HG02759 (cell line): ENCODE measurements at regions not wholly inside any gene's neighbourhood (a gene's known extent, or its start where the extent isn't known, plus 50 kb on each side); places are given as distances from the start of the nearest gene placed in this dataset.

Experiments used
- ATAC-seq: cut with Tn5 transposase; IDR thresholded peaks from one replicate; pipeline ENCODE4 v1.9.1; 2021; ENCODE audit warnings: mild to moderate bottlenecking, moderate library complexity; ENCODE audit not compliant: unreplicated experiment

DNA sequence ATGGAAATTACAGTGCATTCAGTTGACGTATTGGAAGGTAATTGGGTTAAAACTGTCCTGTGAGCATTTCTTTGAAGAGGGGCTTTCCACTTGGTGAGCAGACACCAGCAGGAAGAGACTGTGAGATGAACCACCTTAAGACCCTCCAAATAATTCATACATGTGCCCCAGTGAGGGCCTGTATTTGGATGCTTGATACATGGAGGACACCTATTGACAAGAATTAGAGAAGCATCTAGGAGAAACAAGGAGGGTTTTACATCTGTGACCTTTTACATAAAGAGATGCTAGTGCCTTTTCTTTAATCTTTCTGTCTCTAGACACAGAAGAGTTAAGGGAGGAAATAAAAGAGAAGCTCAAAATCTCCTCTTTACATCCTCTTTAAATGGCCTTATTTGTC, 1115.3 kb upstream of the IGFBP7 start:
- ATAC-seq, result no peak

DNA sequence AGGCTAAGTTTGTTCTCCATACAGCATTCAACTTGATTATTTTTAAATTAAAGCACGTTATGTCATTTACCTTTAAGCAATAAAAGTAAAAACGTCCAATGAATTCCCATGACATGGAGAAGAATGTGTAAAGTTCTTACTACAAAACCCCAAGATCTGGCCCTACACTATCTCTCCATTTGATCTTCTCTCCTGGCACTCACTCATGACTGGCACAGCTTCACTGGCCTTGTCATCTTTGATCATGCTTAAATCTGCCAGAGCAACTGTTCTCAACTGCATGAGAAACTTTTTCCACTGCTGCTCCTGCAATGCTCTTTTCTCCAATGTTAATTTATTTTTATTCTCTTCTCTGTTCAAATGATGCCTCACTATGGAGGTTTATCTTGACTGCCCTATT, 1109.0 kb upstream of the IGFBP7 start:
- ATAC-seq, result no peak

DNA sequence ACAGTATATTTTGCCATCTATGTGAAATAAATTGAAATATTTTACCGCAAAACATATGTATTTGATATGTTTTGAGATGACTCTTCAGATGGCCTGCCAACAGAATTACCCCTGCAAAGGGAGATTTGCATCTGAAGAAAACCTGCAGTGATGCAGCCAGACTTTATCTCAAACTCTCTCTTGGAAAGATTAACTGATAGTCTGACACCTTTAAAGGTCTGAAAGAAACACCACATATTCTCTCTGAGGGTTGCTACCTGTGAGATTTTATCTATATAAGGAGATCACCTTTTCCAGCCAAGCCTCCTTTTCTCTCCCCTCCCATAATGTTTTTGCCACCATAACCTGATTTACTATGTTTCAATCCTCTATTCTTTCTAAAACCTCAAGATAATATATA, 1106.3 kb upstream of the IGFBP7 start:
- no peak for ATAC-seq

DNA sequence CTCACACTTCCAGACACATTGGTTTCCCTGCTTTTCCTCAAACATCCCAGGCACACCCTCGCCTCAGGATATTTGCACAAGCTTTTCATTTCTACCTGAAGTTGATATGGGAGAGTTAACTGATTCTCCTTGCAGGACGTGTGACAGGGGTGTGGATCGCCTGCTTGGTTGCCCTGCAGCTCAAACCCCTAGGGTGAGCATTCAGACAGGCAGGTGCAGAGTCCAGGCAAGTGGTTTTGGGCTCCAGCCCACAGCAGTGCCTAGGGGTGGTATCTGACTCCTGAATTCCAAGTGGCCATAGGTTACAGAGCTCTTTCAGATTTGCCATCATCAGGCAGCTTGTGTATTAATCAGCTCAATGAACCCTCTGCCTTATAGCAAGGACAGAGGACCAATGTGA, 1104.2 kb upstream of the IGFBP7 start:
- ATAC-seq, result no peak

DNA sequence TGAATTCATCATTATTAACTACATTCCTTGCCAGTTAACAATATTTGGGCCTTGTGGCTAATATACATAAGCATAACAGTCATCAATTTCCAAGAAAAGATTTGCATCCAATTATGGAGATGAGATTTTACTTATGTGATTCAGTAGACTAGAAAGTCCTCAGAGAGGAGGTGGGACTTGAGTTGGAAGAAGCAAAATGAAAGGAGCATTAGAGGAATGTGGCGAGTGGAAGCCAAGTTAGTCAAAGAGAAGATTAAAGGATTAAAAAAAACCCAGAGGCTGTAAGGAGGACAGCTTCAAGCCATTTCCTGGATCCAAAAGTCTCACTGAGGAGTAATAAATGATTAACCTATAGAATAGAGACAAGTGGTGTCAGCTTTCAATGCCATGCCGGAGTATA, 1099.4 kb upstream of the IGFBP7 start:
- no peak for ATAC-seq

DNA sequence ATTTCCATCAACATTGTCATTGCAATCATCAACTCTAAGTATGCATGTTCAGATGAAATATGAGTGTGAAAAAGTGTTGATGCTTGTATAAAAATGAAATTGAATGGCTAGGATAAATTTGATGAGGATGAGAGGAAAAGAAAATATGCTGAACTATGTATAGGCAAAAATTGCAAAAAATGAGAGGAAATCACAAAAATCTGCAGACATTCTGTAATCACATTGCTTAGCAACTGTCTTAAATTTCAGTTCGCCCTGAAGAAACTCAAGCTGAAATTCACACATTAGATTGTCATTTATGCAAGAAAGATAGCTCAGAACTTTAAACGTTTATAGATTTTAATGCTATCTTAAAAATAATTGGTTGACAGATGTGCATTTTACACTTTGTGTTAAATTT, 1098.8 kb upstream of the IGFBP7 start:
- no peak for ATAC-seq

DNA sequence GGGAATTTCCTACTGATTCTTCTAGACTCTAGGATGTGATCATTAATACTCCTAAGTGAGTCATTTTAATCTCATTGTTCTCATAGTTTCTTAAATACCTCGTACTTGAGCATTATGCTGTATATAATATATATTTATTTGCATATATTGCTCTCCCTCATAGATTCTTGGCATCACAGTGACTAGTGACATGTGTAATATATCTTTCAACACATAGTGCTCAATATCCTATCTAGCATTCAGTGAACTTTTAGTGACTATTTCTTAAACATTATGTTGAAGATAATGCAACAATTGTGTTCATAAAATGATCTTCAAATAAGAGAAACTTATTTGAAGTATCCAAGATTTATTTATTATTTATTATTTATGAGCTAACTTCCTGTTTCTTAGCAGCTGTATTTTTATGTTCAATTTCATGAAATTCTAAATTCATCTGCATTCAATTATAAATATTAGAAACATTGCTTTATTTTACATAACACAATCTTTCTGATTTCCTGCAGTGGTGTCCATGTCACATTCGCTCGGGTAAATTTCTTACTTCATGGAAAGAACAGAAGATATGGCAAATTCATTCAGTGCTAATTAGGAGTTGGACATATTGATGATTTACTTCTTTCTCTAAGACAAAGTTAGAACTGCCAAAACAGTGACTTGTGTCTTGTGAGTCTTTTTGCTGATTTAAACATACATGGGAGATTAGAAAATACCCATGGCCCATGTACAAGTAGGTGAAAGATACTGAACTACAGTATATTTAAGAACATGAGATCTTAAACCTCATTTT, 1095.5 kb upstream of the IGFBP7 start:
- ATAC-seq, result no peak

DNA sequence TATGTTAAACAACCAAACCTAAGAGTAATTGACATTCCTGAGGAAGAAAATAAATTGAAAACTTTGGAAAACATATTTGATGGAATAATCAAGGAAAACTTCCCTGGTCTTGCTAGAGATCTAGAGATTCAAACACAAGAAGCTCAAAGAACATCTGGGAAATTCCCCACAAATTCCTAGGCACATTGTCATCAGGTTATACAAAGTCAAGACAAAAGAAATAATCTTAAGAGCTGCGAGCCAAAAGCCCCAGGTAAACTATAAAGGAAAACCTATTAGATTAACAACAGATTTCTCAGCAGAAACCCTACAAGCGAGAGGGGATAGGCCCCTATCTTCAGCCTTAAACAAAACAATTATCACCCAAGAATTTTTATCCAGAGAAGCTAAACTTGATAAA, 1082.0 kb upstream of the IGFBP7 start:
- no peak for ATAC-seq

DNA sequence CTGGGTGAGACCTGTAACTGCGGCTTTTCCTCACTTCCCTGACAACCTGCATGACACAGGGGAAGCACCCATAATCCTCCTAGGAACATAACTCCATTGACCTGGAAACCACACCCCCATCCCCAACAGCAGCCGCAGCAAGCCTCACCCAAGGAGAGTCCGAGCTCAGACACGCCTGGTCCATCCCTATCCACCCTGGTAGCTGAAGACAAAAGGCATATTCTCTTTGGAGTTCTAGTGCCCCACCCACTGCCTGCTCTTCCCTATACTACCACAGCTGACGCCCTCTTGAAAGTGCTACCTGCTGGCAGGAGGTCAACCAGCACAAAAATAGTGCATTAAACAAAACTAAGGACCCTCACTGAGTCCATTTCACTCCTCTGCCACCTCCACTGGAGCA, 1080.9 kb upstream of the IGFBP7 start:
- no peak for ATAC-seq

DNA sequence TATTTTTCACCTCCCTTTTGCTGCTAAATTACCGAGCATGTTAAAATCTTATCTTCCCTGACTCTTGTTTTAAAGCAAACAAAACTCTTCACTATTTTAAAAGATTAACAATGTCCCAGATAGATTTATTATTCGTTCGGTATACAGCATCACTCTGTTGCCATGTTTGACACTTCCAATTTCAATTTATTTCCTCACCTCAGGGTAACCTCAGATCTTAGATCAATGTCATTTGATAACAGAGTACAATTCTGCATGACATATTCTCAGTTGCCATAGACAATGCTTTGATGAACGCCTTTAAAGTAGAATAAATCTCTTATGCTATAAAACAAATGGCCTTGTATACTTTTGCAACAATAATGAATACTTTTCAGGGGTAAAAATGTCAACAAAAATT, 1078.1 kb upstream of the IGFBP7 start:
- no peak for ATAC-seq

DNA sequence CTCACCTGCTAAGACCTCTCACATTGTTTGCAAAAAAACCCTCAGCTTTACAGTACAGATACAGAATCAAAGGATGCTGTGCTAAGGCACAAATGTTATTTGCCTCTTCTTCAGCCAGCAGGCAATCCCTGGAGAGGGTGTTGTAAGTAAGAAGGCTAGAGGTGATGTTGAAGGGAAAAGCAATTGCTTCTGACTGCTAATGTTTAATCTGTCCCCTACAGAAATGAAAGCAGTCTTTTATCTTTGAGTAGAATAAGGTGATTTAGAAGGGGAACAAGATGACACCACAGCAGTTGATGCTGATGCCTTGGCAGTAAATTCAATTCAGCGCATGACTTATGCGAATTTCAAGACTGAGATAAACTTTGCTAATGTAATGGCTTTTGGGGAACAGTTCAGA, 1064.8 kb upstream of the IGFBP7 start:
- no peak for ATAC-seq

DNA sequence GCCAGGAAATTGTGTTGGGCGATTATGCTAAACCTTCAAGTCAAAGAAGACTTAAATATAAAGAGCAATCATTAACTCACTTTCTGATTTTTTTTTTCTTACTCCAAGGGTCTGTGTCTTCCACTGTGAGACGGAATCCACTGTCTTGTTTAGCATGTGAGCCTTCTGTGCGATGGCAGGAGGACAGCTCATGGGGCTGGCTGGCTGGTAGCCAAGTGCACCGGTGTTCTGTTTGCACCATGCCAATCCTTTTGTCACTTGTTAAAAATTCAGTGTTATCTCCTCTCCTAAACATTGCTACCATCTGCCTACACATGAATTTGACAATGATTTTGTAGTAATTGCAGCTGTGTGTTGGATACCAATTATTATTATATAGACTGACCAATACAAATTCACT, 1056.3 kb upstream of the IGFBP7 start:
- no peak for ATAC-seq

DNA sequence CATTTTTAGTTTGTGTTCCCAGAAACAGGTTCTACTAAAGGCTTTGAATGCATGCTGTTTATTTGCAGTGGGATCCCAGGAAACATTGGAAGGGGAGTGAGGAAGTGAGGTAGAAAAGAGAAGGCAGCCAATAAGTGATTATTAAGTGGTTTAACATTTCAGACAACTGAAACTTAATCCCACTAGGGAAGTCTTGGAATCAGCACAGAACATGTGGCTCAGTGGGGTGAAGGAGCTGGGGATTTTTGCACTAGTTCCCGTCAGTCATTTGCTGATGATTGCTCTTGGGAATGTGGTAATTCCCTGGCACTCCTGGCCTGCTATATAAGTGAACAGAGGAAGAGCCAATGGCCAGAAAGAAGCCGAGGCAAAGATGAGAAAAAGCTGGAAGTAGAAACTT, 1053.0 kb upstream of the IGFBP7 start:
- no peak for ATAC-seq

DNA sequence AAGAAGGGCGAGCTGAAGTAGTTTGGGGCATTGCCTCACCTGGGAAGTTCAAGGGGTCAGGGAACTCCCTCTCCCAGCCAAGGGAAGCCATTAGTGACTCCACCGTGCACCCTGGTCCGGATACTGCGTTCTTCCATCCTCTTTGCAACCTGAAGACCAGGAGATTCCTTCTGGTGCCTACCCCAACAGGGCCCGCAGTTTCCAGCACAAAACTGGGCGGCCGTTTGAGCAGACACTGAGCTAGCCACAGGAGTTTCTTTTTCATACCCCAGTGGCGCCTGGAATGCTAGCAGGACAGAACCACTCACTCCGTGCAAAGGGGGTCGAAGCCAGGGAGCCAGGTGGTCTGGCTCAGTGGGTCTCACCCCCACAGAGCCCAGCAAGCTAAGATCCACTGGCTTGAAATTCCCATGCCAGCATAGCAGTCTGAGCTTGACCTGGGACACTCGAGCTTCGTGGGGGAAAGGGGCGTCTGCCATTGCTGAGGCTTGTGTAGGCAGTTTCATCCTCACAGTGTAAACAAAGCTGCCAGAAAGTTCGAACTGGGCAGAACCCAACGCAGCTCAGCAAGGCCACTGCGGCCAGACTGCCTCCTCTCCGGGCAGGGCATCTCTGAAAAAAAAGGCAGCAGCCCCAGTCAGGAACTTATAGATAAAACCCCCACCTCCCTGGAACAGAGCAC, 1039.4 kb upstream of the IGFBP7 start:
- no peak for ATAC-seq

DNA sequence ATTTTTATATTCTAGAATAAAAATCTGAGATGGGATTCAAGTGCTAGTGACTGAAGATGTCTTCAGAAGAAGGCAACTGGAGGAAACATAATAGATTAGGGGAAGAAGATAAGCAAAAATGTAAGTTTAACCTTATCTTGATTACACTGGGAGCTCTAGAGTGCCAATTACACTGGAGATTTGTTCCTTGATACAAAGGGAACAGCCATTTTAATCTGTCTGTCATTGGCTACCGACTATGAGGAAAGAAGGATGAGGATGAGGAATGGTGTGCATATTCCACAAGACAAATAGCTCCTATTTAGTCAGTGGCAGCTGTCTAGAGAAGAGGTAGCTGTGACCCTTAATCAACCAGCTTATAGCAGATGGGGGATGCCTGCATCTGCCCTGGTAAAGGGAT, 1034.5 kb upstream of the IGFBP7 start:
- ATAC-seq, result no peak

DNA sequence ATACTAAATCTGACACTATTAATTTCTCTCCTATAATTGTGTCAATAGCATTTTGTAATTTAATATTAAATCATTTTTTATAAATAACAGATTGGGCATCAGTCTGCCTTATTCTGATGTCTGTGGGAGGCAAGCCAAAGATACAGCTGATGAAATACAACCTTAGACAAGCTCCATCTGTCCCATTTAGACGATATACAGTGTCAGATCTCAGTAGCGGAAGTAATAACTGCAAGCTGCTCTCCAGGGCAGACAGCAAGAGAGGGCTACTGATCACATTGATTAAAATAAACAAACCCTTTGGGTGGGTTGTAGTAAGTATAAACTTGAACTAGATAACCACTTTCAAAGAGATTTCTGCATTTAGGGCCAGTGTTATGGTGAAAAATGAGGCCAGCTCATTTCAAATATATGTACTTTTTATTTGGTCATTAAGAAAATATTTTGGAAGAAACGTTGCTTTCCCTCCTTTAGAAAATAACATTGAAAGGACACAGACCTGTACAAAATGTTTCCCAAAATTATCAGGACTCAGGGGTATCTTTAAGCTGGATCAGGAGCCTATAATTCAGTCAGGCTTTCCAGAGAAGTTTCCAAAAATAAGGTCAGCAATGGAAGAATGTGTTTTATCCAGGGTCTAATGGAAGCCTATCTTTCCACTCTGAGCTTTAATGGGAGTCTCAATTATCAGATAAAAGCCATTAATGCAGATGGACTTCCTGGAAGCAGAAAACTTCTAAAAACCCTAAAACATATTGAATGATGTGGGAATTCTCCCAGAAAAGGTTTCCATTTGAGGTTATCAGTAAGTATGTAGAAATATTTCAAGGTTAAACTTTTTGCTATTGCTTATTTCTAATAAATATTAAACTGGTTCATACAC, 1028.8 kb upstream of the IGFBP7 start:
- ATAC-seq, result no peak

DNA sequence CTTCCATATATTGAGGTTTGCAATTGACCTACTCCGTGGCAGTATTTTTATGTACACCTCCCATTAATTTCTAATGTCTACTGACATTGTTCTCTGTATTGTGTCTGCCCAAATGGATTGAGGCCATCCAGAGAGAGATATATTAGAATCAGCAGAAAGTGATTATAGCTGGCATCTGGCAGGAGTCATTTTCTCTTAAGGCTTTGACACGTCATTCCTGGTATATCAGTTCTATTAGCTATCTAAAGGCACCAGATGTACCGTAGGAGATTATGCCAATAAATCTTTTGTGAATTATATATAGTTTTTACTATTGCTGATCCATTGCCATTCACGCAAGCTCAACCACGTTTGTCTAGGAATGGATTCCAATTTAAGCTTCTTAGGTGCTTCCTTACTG, 1026.4 kb upstream of the IGFBP7 start:
- ATAC-seq, result no peak

DNA sequence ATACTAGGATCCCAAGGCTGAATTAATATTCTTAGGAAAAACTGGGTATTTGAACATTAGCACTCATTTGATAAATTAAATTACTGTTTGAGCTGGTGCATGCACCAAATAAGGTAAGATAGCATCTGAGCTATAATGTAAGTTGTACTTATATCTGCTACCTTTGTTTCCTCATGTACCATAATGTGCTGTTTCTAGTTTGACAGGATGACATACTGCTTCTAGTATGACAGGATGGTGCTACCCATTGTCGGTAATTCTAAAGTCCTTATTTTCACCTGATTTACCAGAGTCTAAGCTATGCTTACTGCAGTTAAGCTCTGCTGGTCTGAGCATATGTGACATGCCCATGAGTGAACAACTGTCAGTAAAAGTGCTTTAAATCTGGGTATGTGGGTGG, 1017.5 kb upstream of the IGFBP7 start:
- ATAC-seq, result no peak

DNA sequence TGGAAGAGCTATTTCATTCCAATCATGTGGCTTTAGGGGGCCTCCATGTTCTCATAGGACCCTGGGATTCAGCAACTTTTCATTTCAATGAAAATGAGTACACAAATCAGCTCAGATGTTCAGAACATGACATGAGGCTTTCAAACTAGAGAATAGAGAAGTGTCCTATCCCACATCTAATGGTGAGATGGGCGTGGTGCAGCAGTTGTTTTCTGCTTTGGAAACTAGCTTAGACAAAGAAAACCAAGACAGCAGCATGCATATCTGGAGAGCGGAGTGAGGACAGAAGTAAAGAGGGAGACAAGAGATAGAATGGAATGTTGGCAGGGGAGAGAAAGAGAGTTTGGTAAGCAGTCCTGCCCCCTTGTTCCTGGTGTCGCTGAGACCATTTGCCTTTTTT, 1009.1 kb upstream of the IGFBP7 start:
- no peak for ATAC-seq

DNA sequence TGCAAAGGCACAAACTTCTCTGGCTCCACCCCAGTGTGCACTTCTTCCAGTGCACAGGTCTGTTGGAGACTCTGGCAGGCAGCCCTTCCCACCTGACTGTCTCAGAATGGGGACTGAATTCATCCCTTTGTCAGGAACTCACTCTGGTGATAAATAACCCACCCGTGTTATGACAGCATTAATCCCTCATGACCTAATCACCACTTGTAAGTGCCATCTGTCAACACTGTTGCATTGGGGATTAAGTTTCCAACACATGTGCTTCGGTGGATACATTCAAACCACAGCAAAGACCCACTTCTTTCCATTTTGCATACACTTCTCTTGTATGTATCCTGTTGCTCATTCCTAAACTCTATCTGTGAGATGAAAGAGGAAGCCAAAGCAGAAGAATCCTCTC, 1002.9 kb upstream of the IGFBP7 start:
- no peak for ATAC-seq

DNA sequence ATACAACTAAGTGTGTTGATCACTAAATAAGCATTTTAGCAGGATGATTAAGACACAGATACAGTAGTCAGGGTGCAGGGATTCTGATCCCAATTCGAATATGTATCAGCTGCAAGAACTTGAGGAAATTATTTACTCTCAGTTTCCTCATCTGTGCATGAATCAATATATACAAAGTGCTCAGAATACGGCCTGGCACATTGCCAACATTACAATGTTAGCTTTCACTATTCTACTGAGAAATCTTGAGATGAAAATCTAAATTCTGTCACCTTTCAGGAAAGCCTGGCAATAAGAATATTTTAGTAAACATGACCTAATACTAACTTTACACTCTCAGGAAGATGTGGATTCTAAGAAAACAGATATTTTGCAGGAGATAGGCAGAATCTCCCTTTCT, 1001.6 kb upstream of the IGFBP7 start:
- no peak for ATAC-seq

DNA sequence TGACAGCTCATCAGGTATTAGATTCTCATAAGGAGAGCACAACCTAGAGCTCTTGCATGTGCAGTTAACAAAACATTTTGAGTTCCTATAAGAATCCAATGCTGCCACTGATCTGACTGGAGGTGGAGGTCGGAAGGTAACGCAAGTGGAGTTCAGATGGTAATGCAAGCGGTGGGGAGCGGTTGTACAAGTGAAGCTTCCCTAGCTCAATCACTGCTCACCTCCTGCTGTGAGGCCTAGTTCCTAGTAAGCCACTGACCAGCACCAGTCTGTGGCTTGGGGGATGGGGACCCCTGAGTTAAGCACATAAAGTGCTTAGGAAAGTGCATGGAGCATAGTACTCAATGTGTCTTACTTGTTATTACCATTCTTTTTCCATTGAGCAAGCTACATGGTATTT, 983.2 kb upstream of the IGFBP7 start:
- no peak for ATAC-seq
